DOHH2 (cell line): ENCODE measurements at regions not wholly inside any gene's neighbourhood (a gene's known extent, or its start where the extent isn't known, plus 50 kb on each side); places are given as distances from the start of the nearest gene placed in this dataset.

Experiments used
- H3F3A ChIP-seq: fragments of 200-600 bp; sonication (generic), shearing (Covaris generic); 2 replicates; pipeline ENCODE4 v1.6.0; 2016; ENCODE audit warnings: antibody characterized with exemption, mild to moderate bottlenecking; ENCODE audit not compliant: control insufficient read depth, insufficient read depth
- H3K27ac ChIP-seq: fragments of 200-600 bp; sonication (generic); 2 replicates; pipeline ENCODE4 v1.5.1; 2014; ENCODE audit warnings: low read depth, mild to moderate bottlenecking, low read length, moderate library complexity
- H3K27me3 ChIP-seq: fragments of 200-600 bp; sonication (generic); 2 replicates; pipeline ENCODE4 v1.6.1; 2014; ENCODE audit warnings: mild to moderate bottlenecking, low read length, mixed read lengths; ENCODE audit not compliant: control insufficient read depth
- H3K36me3 ChIP-seq: fragments of 200-600 bp; sonication (generic); 2 replicates; pipeline ENCODE4 v1.6.1; 2014; ENCODE audit warnings: mild to moderate bottlenecking, low read length, moderate library complexity, mixed read lengths; ENCODE audit not compliant: control insufficient read depth
- H3K4me1 ChIP-seq: fragments of 200-600 bp; sonication (generic); 2 replicates; pipeline ENCODE4 v1.6.1; 2014; ENCODE audit warnings: mild to moderate bottlenecking, low read length, mixed read lengths; ENCODE audit not compliant: control insufficient read depth
- H3K4me2 ChIP-seq: fragments of 200-600 bp; sonication (generic); 2 replicates; pipeline ENCODE4 v1.6.0; 2014; ENCODE audit warnings: mild to moderate bottlenecking, low read length, moderate library complexity
- H3K4me3 ChIP-seq: fragments of 200-600 bp; sonication (generic); 2 replicates; pipeline ENCODE4 v1.5.1; 2014; ENCODE audit warnings: mild to moderate bottlenecking, low read length, mixed read lengths
- H3K79me2 ChIP-seq: fragments of 200-600 bp; sonication (generic); 2 replicates; pipeline ENCODE4 v1.6.1; 2014; ENCODE audit warnings: mild to moderate bottlenecking, low read length, mixed read lengths; ENCODE audit not compliant: control insufficient read depth
- H3K9me2 ChIP-seq: fragments of 200-600 bp; sonication (generic); replicated peaks from 2 replicates; pipeline ENCODE4 v1.6.1; 2014; ENCODE audit warnings: mild to moderate bottlenecking, low read length, mixed read lengths; ENCODE audit not compliant: control insufficient read depth
- H3K9me3 ChIP-seq: fragments of 200-600 bp; sonication (generic); 2 replicates; pipeline ENCODE4 v1.6.1; 2014; ENCODE audit warnings: antibody characterized with exemption, low read length, mixed read lengths; ENCODE audit not compliant: control insufficient read depth, insufficient read depth
- H4K20me1 ChIP-seq: fragments of 200-600 bp; sonication (generic); 2 replicates; pipeline ENCODE4 v1.6.0; 2014; ENCODE audit warnings: low read depth, mild to moderate bottlenecking, antibody characterized with exemption, low read length, moderate library complexity; ENCODE audit not compliant: control insufficient read depth, insufficient read depth
- EZH2phosphoT487 ChIP-seq: fragments of 200-600 bp; sonication (generic); IDR thresholded peaks from 2 replicates; pipeline ENCODE4 v1.6.1; 2017; ENCODE audit warnings: borderline replicate concordance, mild to moderate bottlenecking, antibody characterized with exemption, low read length, moderate library complexity, mixed read lengths
- TF ChIP-seq, protein P1 (sequence below): fragments of 200-600 bp; sonication (generic); IDR thresholded peaks from one replicate; pipeline ENCODE4 v1.5.1; 2014; ENCODE audit warnings: antibody characterized with exemption, mild to moderate bottlenecking, low read depth, low read length; ENCODE audit not compliant: poor library complexity, severe bottlenecking

- Histone ChIP-seq H3K4me2 (no peak overlapping the region), H3K79me2 (no peaks in the 10 kb centered on the region), H3K9me2 (no peaks in the 10 kb centered on the region), H3K36me3 (no peaks in the 10 kb centered on the region), H3K4me1 (no peaks in the 10 kb centered on the region), H3K27ac (no peak overlapping the region), H3K9me3 (no peaks in the 10 kb centered on the region), H3F3A (no peaks in the 10 kb centered on the region), H4K20me1 (no peaks in the 10 kb centered on the region), H3K27me3 (no peaks in the 10 kb centered on the region), H3K4me3 (no peak overlapping the region)
- no peak for TF ChIP-seq EZH2phosphoT487
- TF ChIP-seq, protein P1, sequence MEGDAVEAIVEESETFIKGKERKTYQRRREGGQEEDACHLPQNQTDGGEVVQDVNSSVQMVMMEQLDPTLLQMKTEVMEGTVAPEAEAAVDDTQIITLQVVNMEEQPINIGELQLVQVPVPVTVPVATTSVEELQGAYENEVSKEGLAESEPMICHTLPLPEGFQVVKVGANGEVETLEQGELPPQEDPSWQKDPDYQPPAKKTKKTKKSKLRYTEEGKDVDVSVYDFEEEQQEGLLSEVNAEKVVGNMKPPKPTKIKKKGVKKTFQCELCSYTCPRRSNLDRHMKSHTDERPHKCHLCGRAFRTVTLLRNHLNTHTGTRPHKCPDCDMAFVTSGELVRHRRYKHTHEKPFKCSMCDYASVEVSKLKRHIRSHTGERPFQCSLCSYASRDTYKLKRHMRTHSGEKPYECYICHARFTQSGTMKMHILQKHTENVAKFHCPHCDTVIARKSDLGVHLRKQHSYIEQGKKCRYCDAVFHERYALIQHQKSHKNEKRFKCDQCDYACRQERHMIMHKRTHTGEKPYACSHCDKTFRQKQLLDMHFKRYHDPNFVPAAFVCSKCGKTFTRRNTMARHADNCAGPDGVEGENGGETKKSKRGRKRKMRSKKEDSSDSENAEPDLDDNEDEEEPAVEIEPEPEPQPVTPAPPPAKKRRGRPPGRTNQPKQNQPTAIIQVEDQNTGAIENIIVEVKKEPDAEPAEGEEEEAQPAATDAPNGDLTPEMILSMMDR = no peak
Observed at GRCh38 chr5:168153263-168153875, 138.1 kb upstream of the WWC1 start.

- H3K4me3 ChIP-seq = no peak overlapping the region
- H3F3A ChIP-seq = no peaks in the 10 kb centered on the region
- no peaks in the 10 kb centered on the region for H3K9me3 ChIP-seq
- no peaks in the 10 kb centered on the region for H3K4me1 ChIP-seq
- H4K20me1 ChIP-seq = no peaks in the 10 kb centered on the region
- H3K36me3 ChIP-seq = no peaks in the 10 kb centered on the region
- H3K27me3 ChIP-seq = no peaks in the 10 kb centered on the region
- no peaks in the 10 kb centered on the region for H3K79me2 ChIP-seq
- no peak for TF ChIP-seq EZH2phosphoT487
- TF ChIP-seq, protein P1 = no peak
- H3K9me2 ChIP-seq = no peaks in the 10 kb centered on the region
- H3K4me2 ChIP-seq = no peak overlapping the region
- H3K27ac ChIP-seq = no peak overlapping the region
Observed at GRCh38 chr5:168153876-168154270, 137.6 kb upstream of the WWC1 start.

DNA sequence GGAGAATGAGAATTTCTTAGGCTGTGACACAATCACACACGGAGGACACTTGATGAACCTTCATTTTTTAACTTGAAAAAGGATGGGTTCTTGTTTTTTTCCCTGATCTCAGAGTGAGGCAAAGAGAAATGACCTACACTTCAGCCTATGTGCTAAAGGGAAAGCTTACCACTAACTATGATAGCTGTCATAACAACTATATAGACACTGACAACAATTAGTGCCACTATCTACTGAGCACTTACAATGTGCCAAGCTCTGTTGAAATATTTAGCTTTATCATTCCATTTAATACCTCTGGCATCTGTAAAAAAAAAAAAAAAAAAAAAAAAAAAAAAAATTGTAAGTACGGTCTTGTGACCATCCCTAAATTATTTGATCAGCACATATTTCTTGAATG, 135.9 kb upstream of the WWC1 start:
- H3K4me1 ChIP-seq = no peaks in the 10 kb centered on the region
- TF ChIP-seq EZH2phosphoT487 = no peak
- TF ChIP-seq, protein P1 = no peak
- no peak overlapping the region for H3K4me2 ChIP-seq
- no peak overlapping the region for H3K27ac ChIP-seq
- no peaks in the 10 kb centered on the region for H3K27me3 ChIP-seq
- H3F3A ChIP-seq = no peaks in the 10 kb centered on the region
- no peaks in the 10 kb centered on the region for H3K9me3 ChIP-seq
- H3K79me2 ChIP-seq = no peaks in the 10 kb centered on the region
- no peaks in the 10 kb centered on the region for H3K36me3 ChIP-seq
- no peaks in the 10 kb centered on the region for H3K9me2 ChIP-seq
- no peaks in the 10 kb centered on the region for H4K20me1 ChIP-seq
- no peak overlapping the region for H3K4me3 ChIP-seq
